GM21447 (cell line): ENCODE measurements at regions not wholly inside any gene's neighbourhood (a gene's known extent, or its start where the extent isn't known, plus 50 kb on each side); places are given as distances from the start of the nearest gene placed in this dataset.
"Not testable (repeated sequence)": the region's sequence is repeated elsewhere in the genome, so short reads cannot be mapped to it uniquely, and the experiment has no call there.

ENCODE experiments used
- ATAC-seq: cut with Tn5 transposase; IDR thresholded peaks from one replicate; pipeline ENCODE4 v1.9.1; 2021; ENCODE audit not compliant: unreplicated experiment

- ATAC-seq, result no peak
Measured at GRCh38 chr7:19537942-19538401, 170.9 kb downstream of the POLR1F start.

- no peak for ATAC-seq
Measured at GRCh38 chr7:19533266-19533665, 175.6 kb downstream of the POLR1F start.

GRCh38 chr7:19530852-19531251, 178.0 kb downstream of the POLR1F start:
- no peak for ATAC-seq

- ATAC-seq, result no peak
Measured at GRCh38 chr7:19530261-19530660, 178.6 kb downstream of the POLR1F start.

GRCh38 chr7:19526639-19527038, 182.2 kb downstream of the POLR1F start:
- no peak for ATAC-seq

GRCh38 chr7:19522486-19522885, 186.4 kb downstream of the POLR1F start:
- no peak for ATAC-seq

GRCh38 chr7:19520392-19520791, 188.4 kb downstream of the POLR1F start:
- ATAC-seq, result no peak

- ATAC-seq, result no peak
Measured at GRCh38 chr7:19519443-19520021, 189.3 kb downstream of the POLR1F start.

- ATAC-seq, result not testable (repeated sequence)
Measured at GRCh38 chr7:19517546-19517945, 191.3 kb downstream of the POLR1F start.

GRCh38 chr7:19508821-19509220, 200.0 kb downstream of the POLR1F start:
- no peak for ATAC-seq

- no peak for ATAC-seq
Measured at GRCh38 chr7:19508124-19508523, 200.7 kb downstream of the POLR1F start.

- ATAC-seq, result peak; percentile 55
Measured at GRCh38 chr7:19491821-19492452, 216.9 kb downstream of the POLR1F start.

GRCh38 chr7:19491371-19491770, 217.5 kb downstream of the POLR1F start:
- ATAC-seq, result no peak

GRCh38 chr7:19489162-19489820, 219.5 kb downstream of the POLR1F start:
- no peak for ATAC-seq

GRCh38 chr7:19488056-19488455, 220.8 kb downstream of the POLR1F start:
- no peak for ATAC-seq

- ATAC-seq, result no peak
Measured at GRCh38 chr7:19482628-19483027, 226.2 kb downstream of the POLR1F start.

- no peak for ATAC-seq
Measured at GRCh38 chr7:19480383-19480782, 228.5 kb downstream of the POLR1F start.

- no peak for ATAC-seq
Measured at GRCh38 chr7:19470031-19470430, 238.8 kb downstream of the POLR1F start.

- ATAC-seq, result no peak
Measured at GRCh38 chr7:19465861-19466260, 243.0 kb downstream of the POLR1F start.

GRCh38 chr7:19464751-19465150, 244.1 kb downstream of the POLR1F start:
- ATAC-seq, result no peak

GRCh38 chr7:19464241-19464640, 244.6 kb downstream of the POLR1F start:
- ATAC-seq, result no peak

GRCh38 chr7:19463581-19463980, 245.3 kb downstream of the POLR1F start:
- ATAC-seq, result no peak
